Stimulated activated CD4-positive, alpha-beta T cell treated with anti-CD3 and anti-CD28 coated beads, Interleukin-12 subunit alpha, Interleukin-12 subunit beta, amount 100 ng/mL, for 48 hours (primary cell): ENCODE measurements at regions not wholly inside any gene's neighbourhood (a gene's known extent, or its start where the extent isn't known, plus 50 kb on each side); places are given as distances from the start of the nearest gene placed in this dataset.
"Not testable (repeated sequence)": the region's sequence is repeated elsewhere in the genome, so short reads cannot be mapped to it uniquely, and the experiment has no call there.

Experiments used
- DNase-seq, 3 donors: peaks; one replicate each; pipeline ENCODE4 v3.0.0-alpha.2; 2020; ENCODE audit warnings: low read depth in 2 of 3, low spot score in 1 of 3

GRCh38 chr22:49403102-49403501 lies 424.6 kb downstream of the BRD1 start:
- no peak for DNase-seq

GRCh38 chr22:49402169-49402568 lies 425.5 kb downstream of the BRD1 start:
- no peak for DNase-seq

- no peak for DNase-seq
These were observed 426.6 kb downstream of the BRD1 start for GRCh38 chr22:49400941-49401598.

- DNase-seq, result no peak
These were observed 427.3 kb downstream of the BRD1 start for GRCh38 chr22:49400136-49400940.

GRCh38 chr22:49398646-49399045 lies 429.0 kb downstream of the BRD1 start:
- DNase-seq, result no peak

GRCh38 chr22:49398115-49398514 lies 429.6 kb downstream of the BRD1 start:
- DNase-seq, result no peak

GRCh38 chr22:49396817-49397216 lies 430.9 kb downstream of the BRD1 start:
- DNase-seq, result no peak

GRCh38 chr22:49395617-49396016 lies 432.1 kb downstream of the BRD1 start:
- DNase-seq, result no peak

- not testable (repeated sequence) for DNase-seq
These were observed 432.6 kb downstream of the BRD1 start for GRCh38 chr22:49395062-49395461.

GRCh38 chr22:49394116-49394785 lies 433.4 kb downstream of the BRD1 start:
- DNase-seq, result no peak

GRCh38 chr22:49393526-49393925 lies 434.1 kb downstream of the BRD1 start:
- DNase-seq, result no peak

GRCh38 chr22:49392841-49393510 lies 434.7 kb downstream of the BRD1 start:
- no peak for DNase-seq

GRCh38 chr22:49392247-49392646 lies 435.4 kb downstream of the BRD1 start:
- DNase-seq, result no peak

GRCh38 chr22:49391436-49391835 lies 436.2 kb downstream of the BRD1 start:
- no peak for DNase-seq

- DNase-seq, result no peak
These were observed 436.7 kb downstream of the BRD1 start for GRCh38 chr22:49390954-49391353.

- DNase-seq, result not testable (repeated sequence)
These were observed 443.8 kb downstream of the BRD1 start for GRCh38 chr22:49383909-49384308.

- no peak for DNase-seq
These were observed 445.3 kb downstream of the BRD1 start for GRCh38 chr22:49382451-49382735.

- no peak for DNase-seq
These were observed 445.9 kb downstream of the BRD1 start for GRCh38 chr22:49381595-49382450.

- no peak for DNase-seq
These were observed 446.9 kb downstream of the BRD1 start for GRCh38 chr22:49380828-49381114.

- DNase-seq, result no peak
These were observed 447.4 kb downstream of the BRD1 start for GRCh38 chr22:49380095-49380827.
